DOHH2 (cell line): ENCODE measurements at regions not wholly inside any gene's neighbourhood (a gene's known extent, or its start where the extent isn't known, plus 50 kb on each side); places are given as distances from the start of the nearest gene placed in this dataset.

ENCODE experiments used
- EZH2phosphoT487 ChIP-seq: fragments of 200-600 bp; sonication (generic); IDR thresholded peaks from 2 replicates; pipeline ENCODE4 v1.6.1; 2017; ENCODE audit warnings: borderline replicate concordance, mild to moderate bottlenecking, antibody characterized with exemption, low read length, moderate library complexity, mixed read lengths
- TF ChIP-seq, protein P1 (sequence below): fragments of 200-600 bp; sonication (generic); IDR thresholded peaks from one replicate; pipeline ENCODE4 v1.5.1; 2014; ENCODE audit warnings: antibody characterized with exemption, mild to moderate bottlenecking, low read depth, low read length; ENCODE audit not compliant: poor library complexity, severe bottlenecking

DNA sequence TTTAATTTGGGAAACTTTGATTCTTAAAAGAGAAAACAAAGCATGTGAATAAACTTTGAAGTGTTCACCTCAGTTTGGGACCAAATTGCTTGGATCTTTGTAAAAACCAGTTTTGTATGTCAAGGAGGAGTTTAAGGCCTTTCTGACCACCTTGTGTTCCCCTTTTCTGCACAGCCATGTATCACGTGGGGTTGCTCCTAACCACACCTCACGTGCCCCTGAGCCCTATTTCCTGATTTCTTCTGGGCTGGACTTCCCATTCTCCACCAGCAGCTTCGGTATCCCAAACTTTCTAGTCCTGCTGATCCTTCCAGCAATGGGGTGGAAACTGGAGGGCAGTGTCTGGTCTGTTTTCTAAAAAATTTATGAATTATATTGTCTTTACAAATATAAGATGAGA lies 76.4 kb upstream of the STT3B start:
- TF ChIP-seq, protein P1, sequence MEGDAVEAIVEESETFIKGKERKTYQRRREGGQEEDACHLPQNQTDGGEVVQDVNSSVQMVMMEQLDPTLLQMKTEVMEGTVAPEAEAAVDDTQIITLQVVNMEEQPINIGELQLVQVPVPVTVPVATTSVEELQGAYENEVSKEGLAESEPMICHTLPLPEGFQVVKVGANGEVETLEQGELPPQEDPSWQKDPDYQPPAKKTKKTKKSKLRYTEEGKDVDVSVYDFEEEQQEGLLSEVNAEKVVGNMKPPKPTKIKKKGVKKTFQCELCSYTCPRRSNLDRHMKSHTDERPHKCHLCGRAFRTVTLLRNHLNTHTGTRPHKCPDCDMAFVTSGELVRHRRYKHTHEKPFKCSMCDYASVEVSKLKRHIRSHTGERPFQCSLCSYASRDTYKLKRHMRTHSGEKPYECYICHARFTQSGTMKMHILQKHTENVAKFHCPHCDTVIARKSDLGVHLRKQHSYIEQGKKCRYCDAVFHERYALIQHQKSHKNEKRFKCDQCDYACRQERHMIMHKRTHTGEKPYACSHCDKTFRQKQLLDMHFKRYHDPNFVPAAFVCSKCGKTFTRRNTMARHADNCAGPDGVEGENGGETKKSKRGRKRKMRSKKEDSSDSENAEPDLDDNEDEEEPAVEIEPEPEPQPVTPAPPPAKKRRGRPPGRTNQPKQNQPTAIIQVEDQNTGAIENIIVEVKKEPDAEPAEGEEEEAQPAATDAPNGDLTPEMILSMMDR = no peak
- TF ChIP-seq EZH2phosphoT487 = no peak
